HCT116 (cell line): ENCODE measurements at regions not wholly inside any gene's neighbourhood (a gene's known extent, or its start where the extent isn't known, plus 50 kb on each side); places are given as distances from the start of the nearest gene placed in this dataset.

Source experiments
- ATAC-seq: fragments of 200-7000 bp; cut with Tn5 transposase; 2 replicates; pipeline ENCODE4 v1.9.1; 2020; ENCODE audit warnings: mild to moderate bottlenecking, moderate library complexity
- BruUV-seq: library from RNA; stranded (reverse); fragments of 400-500 nt; replicated peaks from 2 replicates; lab custom pipeline; 2021; lab: Mats Ljungman, UMichigan
- CTCF ChIA-PET: fragments of 300-600 bp; sonication (Branson Sonifier 250); formaldehyde crosslinking; loops from one replicate; lab custom pipeline; 2021; ENCODE audit warnings: antibody characterized with exemption; lab: Charles Lee
- POLR2A ChIA-PET: fragments of 300-600, 350-600 bp; sonication (Branson Sonifier 250); formaldehyde crosslinking; loops from one replicate; lab custom pipeline; 2021; ENCODE audit warnings: antibody characterized with exemption; lab: Charles Lee
- RAD21 ChIA-PET, 2 experiments: fragments of 300-600 bp; sonication (Branson Sonifier 250); formaldehyde crosslinking; loops; one replicate each; lab custom pipeline; 2023; ENCODE audit warnings: low total read pairs in 2 of 2; ENCODE audit not compliant: uncharacterized antibody in 2 of 2, unreplicated experiment in 2 of 2, low non-redundant PET in 1 of 2; lab: Charles Lee
- DNase-seq: peaks from one replicate; pipeline ENCODE4 v3.0.0-alpha.2; 2010; ENCODE audit warnings: low read depth, low spot score
- H2AFZ ChIP-seq: fragments of 200-600 bp; shearing (Covaris generic), sonication (generic); 2 replicates; pipeline ENCODE4 v1.6.1; 2017; ENCODE audit warnings: low read depth, mixed run types, mixed read lengths, antibody characterized with exemption, low read length; ENCODE audit not compliant: poor library complexity, severe bottlenecking
- H3K27ac ChIP-seq: 2 replicates; pipeline ENCODE4 v1.5.1; 2012; ENCODE audit warnings: low read depth, low read length
- H3K27me3 ChIP-seq: fragments of 200-600 bp; sonication (generic); 2 replicates; pipeline ENCODE4 v1.6.1; 2016; ENCODE audit warnings: mixed run types, low read length, mixed read lengths; ENCODE audit not compliant: insufficient read depth
- H3K36me3 ChIP-seq, 2 experiments: fragments of 200-500 bp in 1 of 2; fragments of 200-600 bp in 1 of 2; sonication (Bioruptor generic) in 1 of 2; sonication (generic) in 1 of 2; 2 replicates each; pipeline versions ENCODE4 v1.5.1 to v1.6.1; 2014 to 2016; ENCODE audit warnings: low read length in 2 of 2, inconsistent platforms in 1 of 2, mixed read lengths in 1 of 2, mixed run types in 1 of 2; ENCODE audit not compliant: insufficient read depth in 2 of 2, control insufficient read depth in 1 of 2
- H3K4me1 ChIP-seq, 2 experiments: fragments of 200-600 bp in 1 of 2; sonication (generic) in 1 of 2; 2 replicates each; pipeline versions ENCODE4 v1.5.1 to v1.6.1; 2012 to 2017; ENCODE audit warnings: low read length in 2 of 2, inconsistent platforms in 1 of 2, mild to moderate bottlenecking in 1 of 2, mixed read lengths in 1 of 2, mixed run types in 1 of 2, moderate library complexity in 1 of 2; ENCODE audit not compliant: insufficient read depth in 2 of 2, control insufficient read depth in 1 of 2
- H3K4me2 ChIP-seq: fragments of 200-600 bp; sonication (generic); 2 replicates; pipeline ENCODE4 v1.6.1; 2017; ENCODE audit warnings: mixed run types, low read length, mixed read lengths
- H3K4me3 ChIP-seq, 2 experiments: fragments of 200-600 bp in 1 of 2; sonication (generic) in 1 of 2; replicated peaks in 1 of 2; 2 replicates each; pipeline ENCODE4 v1.5.1; 2011 to 2016; ENCODE audit warnings: low read length in 2 of 2, control low read depth in 1 of 2, low read depth in 1 of 2, mild to moderate bottlenecking in 1 of 2, mixed read lengths in 1 of 2, mixed run types in 1 of 2
- H3K79me2 ChIP-seq: fragments of 200-600 bp; sonication (generic); 2 replicates; pipeline ENCODE4 v1.6.1; 2017; ENCODE audit warnings: mild to moderate bottlenecking, mixed run types, low read length, moderate library complexity, mixed read lengths; ENCODE audit not compliant: insufficient read depth
- H3K9ac ChIP-seq: fragments of 200-600 bp; sonication (generic); 2 replicates; pipeline ENCODE4 v1.6.1; 2016; ENCODE audit warnings: low read length, mixed read lengths
- H3K9me2 ChIP-seq: fragments of 200-600 bp; sonication (generic), shearing (Covaris generic); 2 replicates; pipeline ENCODE4 v1.6.1; 2017; ENCODE audit warnings: mixed run types, mild to moderate bottlenecking, moderate library complexity; ENCODE audit not compliant: insufficient read depth
- H3K9me3 ChIP-seq, 2 experiments: fragments of 200-500 bp in 1 of 2; fragments of 200-600 bp in 1 of 2; sonication (Bioruptor generic) in 1 of 2; sonication (generic) in 1 of 2; 2 replicates each; pipeline ENCODE4 v1.6.1; 2014 to 2017; ENCODE audit warnings: low read length in 2 of 2, mixed read lengths in 2 of 2, inconsistent platforms in 1 of 2, low read depth in 1 of 2, mild to moderate bottlenecking in 1 of 2, mixed run types in 1 of 2, moderate library complexity in 1 of 2; ENCODE audit not compliant: control insufficient read depth in 1 of 2, insufficient read depth in 1 of 2
- H4K20me1 ChIP-seq: fragments of 200-600 bp; sonication (generic), shearing (Covaris generic); 2 replicates; pipeline ENCODE4 v1.6.1; 2017; ENCODE audit warnings: mixed run types, mild to moderate bottlenecking, moderate library complexity; ENCODE audit not compliant: insufficient read depth
- ATF3 ChIP-seq: IDR thresholded peaks from 2 replicates; pipeline ENCODE4 v1.6.1; 2012
- CTCF ChIP-seq, 3 experiments: fragments of 200-600 bp in 1 of 3; sonication (generic) in 1 of 3; IDR thresholded peaks in 2 of 3; conservative IDR thresholded peaks in 1 of 3; 2 replicates each; pipeline ENCODE4 v1.5.1; 2012 to 2017; ENCODE audit warnings: low read depth in 2 of 3, low read length in 2 of 3, antibody characterized with exemption in 1 of 3, borderline replicate concordance in 1 of 3, control low read depth in 1 of 3, mild to moderate bottlenecking in 1 of 3, mixed read lengths in 1 of 3, mixed run types in 1 of 3, moderate library complexity in 1 of 3; ENCODE audit not compliant: insufficient read depth in 1 of 3
- FOSL1 ChIP-seq: IDR thresholded peaks from 2 replicates; pipeline ENCODE4 v1.6.1; 2012; ENCODE audit warnings: low read depth
- POLR2A ChIP-seq: IDR thresholded peaks from 2 replicates; pipeline ENCODE4 v1.7.0; 2011; ENCODE audit warnings: borderline replicate concordance; ENCODE audit not compliant: insufficient read depth, insufficient read length; ENCODE audit errors: extremely low read depth
- POLR2AphosphoS5 ChIP-seq: IDR thresholded peaks from 2 replicates; pipeline ENCODE4 v1.6.1; 2011; ENCODE audit warnings: mild to moderate bottlenecking, low read depth, low read length, moderate library complexity
- REST ChIP-seq: IDR thresholded peaks from 2 replicates; pipeline ENCODE4 v1.6.1; 2012; ENCODE audit warnings: low read depth
- SIN3A ChIP-seq: IDR thresholded peaks from 2 replicates; pipeline ENCODE4 v1.6.1; 2012; ENCODE audit warnings: low read depth
- SP1 ChIP-seq: IDR thresholded peaks from 2 replicates; pipeline ENCODE4 v1.6.1; 2012; ENCODE audit warnings: low read depth
- SRF ChIP-seq: IDR thresholded peaks from 2 replicates; pipeline ENCODE4 v1.6.1; 2012; ENCODE audit warnings: low read depth
- TCF7L2 ChIP-seq: IDR thresholded peaks from 2 replicates; pipeline ENCODE4 v1.7.0; 2011; ENCODE audit warnings: borderline replicate concordance, inconsistent platforms; ENCODE audit not compliant: insufficient read depth, insufficient read length; ENCODE audit errors: extremely low read depth
- YY1 ChIP-seq: IDR thresholded peaks from 2 replicates; pipeline ENCODE4 v1.6.1; 2011; ENCODE audit warnings: low read length, low read depth, moderate library complexity, mild to moderate bottlenecking; ENCODE audit not compliant: insufficient replicate concordance; ENCODE audit errors: extremely low read depth
- intact Hi-C: fragments of 100-400 bp; cut with micrococcal nuclease; formaldehyde crosslinking; loops from 2 replicates; pipeline ENCODE4 v1.10.0; 2022

DNA sequence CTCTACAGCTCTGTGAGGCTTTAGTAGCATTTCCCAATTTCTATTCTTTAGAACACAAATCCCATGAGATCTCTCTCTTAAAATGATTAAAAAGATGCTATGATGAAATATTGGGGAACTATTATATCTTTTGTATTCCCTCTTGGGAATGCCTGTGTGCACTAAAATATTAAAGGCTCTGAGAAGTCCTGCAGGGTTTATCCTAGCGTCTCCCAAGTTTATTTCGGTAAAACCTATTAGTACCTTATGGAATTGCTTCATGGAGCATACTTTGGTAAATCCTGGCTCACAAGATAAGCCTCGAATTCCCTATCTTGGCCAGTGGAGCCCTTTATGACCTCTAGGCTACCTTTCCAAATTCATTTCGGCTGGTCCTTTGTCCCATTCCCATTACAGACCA, 306.8 kb downstream of the VRK1 start:
- TF ChIP-seq FOSL1 (no peak), SIN3A (no peak), YY1 (no peak), SRF (no peak), REST (no peak), CTCF (IDR thresholded peaks at IDR 0.05 in 2 of 3, conservative IDR thresholded peaks at IDR 0.05 in 1 of 3; ENCODE audit: borderline replicate concordance in 1 of 3, insufficient read depth in 1 of 3, low read depth in 2 of 3, low read length in 2 of 3) (no peak), POLR2AphosphoS5 (no peak), POLR2A (no peak), SP1 (no peak), ATF3 (no peak), TCF7L2 (no peak)
- POLR2A ChIA-PET = no interaction called here

More for the DNA sequence above, 306.8 kb downstream of the VRK1 start:
- ATAC-seq (no peak), DNase-seq (no peak)
- ChIA-PET RAD21 (no interaction called here), CTCF (no interaction called here)
- intact Hi-C loops = no loop called here
- no TSS peak for BruUV-seq
- Histone ChIP-seq H3K4me2 (no peak overlapping the region), H3K36me3 (no peaks in the 10 kb centered on the region; a peak in 1 of 4 replicates), H3K9me2 (no peaks in the 10 kb centered on the region), H3K27me3 (no peaks in the 10 kb centered on the region), H3K9ac (no peak overlapping the region), H4K20me1 (no peaks in the 10 kb centered on the region), H3K4me1 (peaks cover 24 to 48% of the 10 kb centered on the region in 2 experiments), H3K79me2 (no peaks in the 10 kb centered on the region), H3K27ac (no peak overlapping the region), H3K9me3 (peaks cover 0 to 2% of the 10 kb centered on the region in 2 experiments; a peak in 1 of 4 replicates), H2AFZ (peak overlapping the region; percentile 43), H3K4me3 (no peak overlapping the region)
